ENCODE measurements at regions not wholly inside any gene's neighbourhood (a gene's known extent, or its start where the extent isn't known, plus 50 kb on each side); places are given as distances from the start of the nearest gene placed in this dataset.
"Not testable (repeated sequence)": the region's sequence is repeated elsewhere in the genome, so short reads cannot be mapped to it uniquely, and the experiment has no call there.

DNA sequence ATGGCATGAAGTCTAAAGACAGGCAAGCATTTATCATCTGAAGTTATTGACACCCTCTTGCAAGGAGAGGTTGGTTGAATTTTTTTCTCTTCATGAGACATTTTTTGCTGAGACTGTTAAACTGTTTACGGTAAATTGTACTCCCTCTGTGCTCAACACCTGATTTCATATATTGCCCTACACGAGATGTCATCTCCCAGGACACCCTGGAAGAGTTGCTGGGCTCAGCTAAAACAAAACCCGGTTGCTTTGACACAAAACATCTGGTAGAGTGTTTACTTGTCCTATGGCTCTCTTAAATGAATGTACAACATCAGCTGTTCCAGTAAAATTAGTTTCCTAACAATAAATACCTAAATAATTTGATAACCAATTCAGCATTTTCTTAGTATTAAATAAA is 533.8 kb downstream of the SOCS6 start:
- TF ChIP-seq, protein P1, sequence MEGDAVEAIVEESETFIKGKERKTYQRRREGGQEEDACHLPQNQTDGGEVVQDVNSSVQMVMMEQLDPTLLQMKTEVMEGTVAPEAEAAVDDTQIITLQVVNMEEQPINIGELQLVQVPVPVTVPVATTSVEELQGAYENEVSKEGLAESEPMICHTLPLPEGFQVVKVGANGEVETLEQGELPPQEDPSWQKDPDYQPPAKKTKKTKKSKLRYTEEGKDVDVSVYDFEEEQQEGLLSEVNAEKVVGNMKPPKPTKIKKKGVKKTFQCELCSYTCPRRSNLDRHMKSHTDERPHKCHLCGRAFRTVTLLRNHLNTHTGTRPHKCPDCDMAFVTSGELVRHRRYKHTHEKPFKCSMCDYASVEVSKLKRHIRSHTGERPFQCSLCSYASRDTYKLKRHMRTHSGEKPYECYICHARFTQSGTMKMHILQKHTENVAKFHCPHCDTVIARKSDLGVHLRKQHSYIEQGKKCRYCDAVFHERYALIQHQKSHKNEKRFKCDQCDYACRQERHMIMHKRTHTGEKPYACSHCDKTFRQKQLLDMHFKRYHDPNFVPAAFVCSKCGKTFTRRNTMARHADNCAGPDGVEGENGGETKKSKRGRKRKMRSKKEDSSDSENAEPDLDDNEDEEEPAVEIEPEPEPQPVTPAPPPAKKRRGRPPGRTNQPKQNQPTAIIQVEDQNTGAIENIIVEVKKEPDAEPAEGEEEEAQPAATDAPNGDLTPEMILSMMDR (IDR thresholded peaks at IDR 0.05), result no peak
- H3K9me3 ChIP-seq, result peaks cover 0 to 1% of the 10 kb centered on the region in 2 donors
- H3K36me3 ChIP-seq, result no peaks in the 10 kb centered on the region
- intact Hi-C loops (cut with DNase I), result no loop called here
- H3K27me3 ChIP-seq, result no peaks in the 10 kb centered on the region
- H3K4me3 ChIP-seq, result no peak overlapping the region
- peak in 2 of 4 donors; percentile 28 to 48 for DNase-seq
- ATAC-seq, result no peak
- no peaks in the 10 kb centered on the region for H3K4me1 ChIP-seq
- H3K27ac ChIP-seq, result no peak overlapping the region

DNA sequence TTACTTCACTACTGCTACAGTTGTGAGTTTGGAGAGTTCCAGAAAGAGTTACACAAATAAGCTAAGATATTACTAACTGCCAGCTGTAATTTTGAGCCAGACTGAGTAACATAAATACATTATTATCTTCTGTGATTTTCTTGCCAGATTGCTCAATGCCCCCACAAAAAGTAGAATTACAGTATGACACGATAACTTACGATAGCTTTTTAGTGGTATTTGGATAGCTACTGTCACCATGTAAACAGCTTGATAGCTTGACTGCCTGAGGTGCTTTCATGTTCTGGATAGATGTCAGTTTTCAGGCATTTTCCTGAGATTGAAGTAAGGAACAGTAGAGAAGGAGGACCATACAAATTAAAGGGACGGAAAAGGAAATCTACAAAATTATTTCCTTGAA is 533.3 kb downstream of the SOCS6 start:
- peaks cover 0 to 3% of the 10 kb centered on the region in 2 donors for H3K9me3 ChIP-seq
- H3K27me3 ChIP-seq, result no peaks in the 10 kb centered on the region
- intact Hi-C loops (cut with DNase I), result no loop called here
- no peak overlapping the region for H3K4me3 ChIP-seq
- TF ChIP-seq, protein P1 (IDR thresholded peaks at IDR 0.05), result no peak
- no peaks in the 10 kb centered on the region for H3K36me3 ChIP-seq
- ATAC-seq (no peak), DNase-seq (peak in 2 of 4 donors; percentile 62 to 78)
- no peaks in the 10 kb centered on the region for H3K4me1 ChIP-seq
- no peak overlapping the region for H3K27ac ChIP-seq

DNA sequence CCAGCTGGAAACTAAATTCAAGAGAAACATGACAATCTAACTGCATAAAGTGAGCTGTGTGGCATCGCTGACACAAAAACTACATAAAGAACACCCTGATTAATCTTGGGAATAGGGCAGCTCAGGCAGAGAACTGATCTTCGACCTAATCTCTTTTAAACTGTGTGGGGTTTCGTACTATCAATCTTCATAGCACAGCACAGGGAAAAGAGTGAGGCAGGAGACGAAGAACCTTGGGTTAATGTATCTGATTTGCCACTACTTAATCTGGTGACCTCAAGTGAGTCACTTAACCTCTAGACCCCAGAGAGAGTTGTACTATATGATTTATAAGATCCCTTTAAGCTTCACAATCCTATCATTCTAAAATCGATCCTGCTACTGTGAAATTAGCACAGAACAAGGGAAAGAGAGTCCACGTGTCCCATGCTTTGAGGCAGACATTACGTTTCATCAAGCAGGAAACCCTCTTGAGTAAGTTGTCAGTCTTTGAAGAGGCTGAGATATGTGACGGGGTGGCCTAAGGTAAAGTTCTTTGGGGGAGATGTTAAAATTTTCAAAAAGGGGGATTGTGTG is 519.7 kb downstream of the SOCS6 start:
- DNase-seq (no peak), ATAC-seq (no peak)
- no peaks in the 10 kb centered on the region for H3K36me3 ChIP-seq
- no peaks in the 10 kb centered on the region for H3K27me3 ChIP-seq
- no peaks in the 10 kb centered on the region for H3K4me1 ChIP-seq
- TF ChIP-seq, protein P1 (IDR thresholded peaks at IDR 0.05), result no peak
- intact Hi-C loops (cut with DNase I), result no loop called here
- H3K27ac ChIP-seq, result no peak overlapping the region
- H3K4me3 ChIP-seq, result no peak overlapping the region
- H3K9me3 ChIP-seq, result peaks cover 0 to 3% of the 10 kb centered on the region in 2 donors

DNA sequence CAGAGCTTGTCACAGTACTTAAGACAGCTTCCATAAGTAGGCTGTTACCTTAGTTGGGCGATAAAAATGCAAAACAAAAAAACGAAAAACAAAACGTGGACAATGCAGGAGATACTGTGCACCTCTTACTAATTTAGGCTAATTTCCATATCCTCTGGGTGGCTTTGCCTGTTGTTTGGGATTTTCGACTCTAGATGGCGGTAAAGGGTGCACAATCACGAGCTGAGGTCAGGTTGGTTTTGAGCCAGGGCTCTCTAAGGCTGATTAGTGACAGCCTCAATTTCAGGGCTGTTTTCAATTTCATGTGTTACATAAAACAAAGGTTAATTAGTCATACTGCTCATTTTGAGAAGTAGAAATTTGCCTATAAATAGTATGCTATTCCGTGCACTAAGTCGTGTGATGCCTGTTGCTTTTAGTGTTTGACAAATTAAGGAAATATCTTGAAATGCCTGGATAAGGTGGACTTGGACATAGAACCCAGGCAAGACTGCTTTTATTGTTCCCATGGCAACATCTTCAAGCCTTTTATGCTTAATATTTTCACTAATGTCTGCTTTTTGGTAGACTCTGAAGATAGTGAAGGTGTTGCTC is 493.1 kb downstream of the SOCS6 start:
- H3K27ac ChIP-seq, result no peak overlapping the region

DNA sequence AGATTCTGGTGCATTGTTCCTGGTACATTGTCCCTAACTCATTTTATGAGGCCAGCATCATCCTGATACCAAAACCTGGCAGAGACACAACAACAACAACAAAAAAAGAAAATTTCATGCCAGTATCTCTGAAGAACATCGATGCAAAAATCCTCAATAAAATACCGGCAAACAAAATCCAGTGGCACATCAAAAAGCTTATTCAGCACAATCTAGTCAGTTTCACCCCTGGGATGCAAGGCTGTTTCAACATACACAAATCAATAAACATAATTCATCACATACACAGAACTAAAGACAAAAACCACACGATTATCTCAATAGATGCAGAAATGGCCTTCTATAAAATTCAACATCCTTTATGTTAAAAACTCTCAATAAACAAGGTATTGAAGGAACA is 477.4 kb downstream of the SOCS6 start:
- ATAC-seq; H3K27ac ChIP-seq; DNase-seq; H3K4me1 ChIP-seq; H3K9me3 ChIP-seq; H3K27me3 ChIP-seq; intact Hi-C loops (cut with DNase I); H3K4me3 ChIP-seq; H3K36me3 ChIP-seq: not testable (repeated sequence)

More for the DNA sequence above, 493.1 kb downstream of the SOCS6 start:
- H3K4me3 ChIP-seq, result no peak overlapping the region
- no peaks in the 10 kb centered on the region for H3K27me3 ChIP-seq
- no peaks in the 10 kb centered on the region for H3K9me3 ChIP-seq
- DNase-seq (peak in 2 of 4 donors; percentile 18 to 40), ATAC-seq (peak; percentile 90)
- H3K36me3 ChIP-seq, result no peaks in the 10 kb centered on the region
- intact Hi-C loops (cut with DNase I), result no loop called here
- H3K4me1 ChIP-seq, result no peaks in the 10 kb centered on the region
- TF ChIP-seq, protein P1 (IDR thresholded peaks at IDR 0.05), result peak; percentile 51 to 52

DNA sequence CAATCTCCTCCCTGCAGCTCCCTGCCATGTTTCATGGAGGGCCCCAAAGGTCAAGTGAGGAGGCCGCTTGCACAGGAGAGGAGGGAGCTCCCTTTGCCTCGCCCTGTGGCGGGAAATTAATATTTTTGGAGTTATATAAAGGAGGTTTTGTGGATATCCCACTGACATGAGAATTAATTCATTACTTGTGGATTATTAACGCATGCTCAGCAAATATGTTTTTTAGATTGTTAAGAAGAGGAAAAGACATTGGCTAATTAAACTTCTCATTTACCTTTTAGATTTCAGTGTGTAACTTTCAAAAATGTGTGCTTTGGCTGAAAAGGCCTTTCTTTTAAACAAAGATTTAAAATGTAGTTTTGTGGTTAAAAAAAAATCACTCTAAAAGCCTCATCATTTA is 474.0 kb downstream of the SOCS6 start:
- Histone ChIP-seq H3K4me1 (no peaks in the 10 kb centered on the region), H3K9me3 (peaks cover 0 to 6% of the 10 kb centered on the region in 2 donors), H3K27ac (no peak overlapping the region), H3K36me3 (no peaks in the 10 kb centered on the region), H3K4me3 (no peak overlapping the region), H3K27me3 (no peaks in the 10 kb centered on the region)
- DNase-seq (no peak), ATAC-seq (no peak)
- TF ChIP-seq, protein P1 (IDR thresholded peaks at IDR 0.05), result no peak
- intact Hi-C loops (cut with DNase I), result no loop called here

All from left lung (tissue), 4 donors.